Activated CD4-positive, alpha-beta T cell treated with anti-CD3 and anti-CD28 coated beads for 36 hours (primary cell): ENCODE measurements at regions not wholly inside any gene's neighbourhood (a gene's known extent, or its start where the extent isn't known, plus 50 kb on each side); places are given as distances from the start of the nearest gene placed in this dataset.
"Not testable (repeated sequence)": the region's sequence is repeated elsewhere in the genome, so short reads cannot be mapped to it uniquely, and the experiment has no call there.

ENCODE experiments used
- ATAC-seq: fragments of 200-7000 bp; cut with Tn5 transposase; one replicate; pipeline ENCODE4 v1.10.0; 2021; ENCODE audit warnings: mild to moderate bottlenecking, moderate library complexity
- CTCF ChIA-PET: fragments of 350-600 bp; sonication (Branson Sonifier 250); formaldehyde crosslinking; loops from one replicate; lab custom pipeline; 2021; ENCODE audit warnings: antibody characterized with exemption; lab: Charles Lee
- POLR2A ChIA-PET: fragments of 350-600 bp; sonication (Branson Sonifier 250); formaldehyde crosslinking; loops from one replicate; lab custom pipeline; 2021; ENCODE audit warnings: antibody characterized with exemption, inconsistent platforms; lab: Charles Lee
- DNase-seq: peaks from one replicate; pipeline ENCODE4 v3.0.0-alpha.2; 2020
- H3K27ac Mint-ChIP-seq: one replicate; pipeline ENCODE4 v1.8.0; 2021; ENCODE audit warnings: mixed read lengths
- H3K27me3 Mint-ChIP-seq: one replicate; pipeline ENCODE4 v1.8.0; 2021; ENCODE audit warnings: mixed read lengths
- H3K36me3 Mint-ChIP-seq: one replicate; pipeline ENCODE4 v1.8.0; 2021; ENCODE audit warnings: low read depth, mixed read lengths
- H3K4me1 Mint-ChIP-seq: one replicate; pipeline ENCODE4 v1.8.0; 2021; ENCODE audit warnings: mixed read lengths
- H3K4me3 Mint-ChIP-seq: one replicate; pipeline ENCODE4 v1.8.0; 2021; ENCODE audit warnings: mild to moderate bottlenecking, moderate library complexity, mixed read lengths
- H3K9me3 Mint-ChIP-seq: one replicate; pipeline ENCODE4 v1.8.0; 2021; ENCODE audit warnings: low read depth, mixed read lengths
- intact Hi-C, 2 experiments: fragments of 100-400 bp; cut with DNase I in 1 of 2; cut with micrococcal nuclease in 1 of 2; formaldehyde crosslinking; loops; one replicate each; pipeline versions ENCODE4 v1.14.2 to v1.15.1; 2022 to 2024; cut with DNase I, micrococcal nuclease

DNA sequence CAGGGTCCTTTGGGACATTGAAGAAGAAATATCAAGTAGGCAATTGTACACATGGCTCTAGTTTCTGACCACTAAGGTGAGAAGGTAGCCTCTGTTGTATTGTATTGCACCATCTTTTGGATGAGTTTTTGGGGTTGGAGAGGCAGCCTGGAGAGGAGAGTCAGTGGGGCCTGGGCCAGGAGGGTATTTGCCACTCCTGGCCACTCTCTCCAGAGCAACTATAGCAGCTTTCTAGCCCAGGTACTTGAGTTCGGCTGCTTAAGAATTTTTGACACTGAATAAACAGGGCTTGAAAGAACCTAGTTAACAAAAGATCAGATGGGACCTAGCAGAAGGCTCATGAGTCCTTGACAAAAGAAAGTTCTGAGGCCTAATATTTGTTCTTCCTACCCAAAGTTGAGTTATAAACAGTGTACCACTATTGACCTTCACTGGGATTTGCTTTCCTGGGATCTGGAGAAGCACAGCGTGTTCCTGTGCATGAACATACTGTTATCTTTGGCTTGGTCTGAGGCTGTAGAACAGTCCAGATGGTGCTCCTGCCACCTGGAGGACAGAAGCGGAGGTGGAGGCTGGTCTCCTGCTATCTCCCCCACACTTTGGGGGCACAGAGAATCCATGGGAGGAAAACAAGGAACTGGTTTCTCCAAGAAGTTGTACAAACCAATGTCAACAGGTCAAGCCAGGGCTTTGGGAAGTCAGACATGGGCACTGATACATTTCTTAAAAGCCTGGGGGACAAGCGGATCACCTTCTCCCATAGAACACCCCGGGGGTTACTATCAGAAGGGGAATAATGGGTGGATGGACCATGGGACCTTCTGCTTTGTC, 110.4 kb upstream of the LIFR start:
- POLR2A ChIA-PET: no interaction called here
- no peak for ATAC-seq
- CTCF ChIA-PET: interaction anchor here (0.6 to 2.0 kb wide), 3 partner anchors 11 to 225 kb away, joined by 3 to 5 read pairs (median 5); no protein-coding TSS in a partner anchor
- Mint-ChIP-seq H3K9me3 (no peaks in the 10 kb centered on the region), H3K27me3 (peaks cover 18% of the 10 kb centered on the region), H3K36me3 (no peaks in the 10 kb centered on the region), H3K4me3 (no peak overlapping the region), H3K27ac (no peak overlapping the region), H3K4me1 (no peaks in the 10 kb centered on the region)
- DNase-seq: peak; percentile 12
- intact Hi-C loops: loop anchor here (1.0 to 2.0 kb wide), 2 partner anchors 226 kb away; no protein-coding TSS in a partner anchor

DNA sequence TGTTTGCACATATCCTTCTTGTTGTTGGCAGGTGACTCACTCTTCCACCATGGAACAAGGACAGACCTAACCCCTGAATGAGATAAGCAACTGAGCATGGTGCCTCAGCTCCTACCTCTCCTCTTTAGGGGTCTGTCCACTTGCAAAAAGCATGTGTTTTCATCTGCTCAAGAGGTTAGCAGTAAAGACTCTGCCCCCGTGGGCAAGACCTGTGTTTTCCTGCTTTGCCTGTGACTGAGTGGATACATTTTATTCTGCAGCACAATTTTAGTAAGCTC, 111.0 kb upstream of the LIFR start:
- ATAC-seq (no peak), DNase-seq (no peak)
- H3K36me3 Mint-ChIP-seq: no peaks in the 10 kb centered on the region
- ChIA-PET CTCF (interaction anchor here (1.4 kb wide), 1 partner anchor 11 kb away, joined by 5 read pairs; no protein-coding TSS in a partner anchor), POLR2A (no interaction called here)
- H3K4me1 Mint-ChIP-seq: no peaks in the 10 kb centered on the region
- H3K27me3 Mint-ChIP-seq: peaks cover 13% of the 10 kb centered on the region
- H3K27ac Mint-ChIP-seq: no peak overlapping the region
- H3K4me3 Mint-ChIP-seq: no peak overlapping the region
- no peaks in the 10 kb centered on the region for H3K9me3 Mint-ChIP-seq
- intact Hi-C loops: loop anchor here (1.0 to 2.0 kb wide), 2 partner anchors 226 to 227 kb away; no protein-coding TSS in a partner anchor

DNA sequence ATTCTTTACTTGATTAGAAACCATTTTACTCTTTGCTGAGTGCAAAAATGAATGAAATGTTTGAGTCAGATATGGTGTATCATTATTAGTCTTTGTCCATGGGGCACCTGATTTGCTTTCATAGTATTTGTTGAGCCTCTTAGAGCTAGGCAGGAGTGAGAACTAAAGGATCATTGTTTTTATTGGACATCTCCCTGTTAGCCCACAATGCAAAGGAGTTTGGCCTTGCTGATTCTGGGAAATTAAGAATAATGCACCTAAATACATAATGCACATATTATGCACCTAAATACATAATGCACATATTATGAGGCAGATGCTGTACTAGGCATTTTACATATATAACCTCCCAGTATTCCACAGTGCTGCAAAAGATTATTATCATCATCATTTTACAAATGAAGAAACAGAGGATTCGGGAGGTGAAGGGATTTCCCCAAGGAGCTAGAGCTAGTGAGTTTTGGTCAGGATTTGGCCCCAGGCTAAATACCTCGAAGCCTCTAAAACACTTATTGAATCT, 113.0 kb upstream of the LIFR start:
- H3K4me1 Mint-ChIP-seq: no peaks in the 10 kb centered on the region
- H3K4me3 Mint-ChIP-seq: no peak overlapping the region
- no peak overlapping the region for H3K27ac Mint-ChIP-seq
- peaks cover 2% of the 10 kb centered on the region for H3K9me3 Mint-ChIP-seq
- peaks cover 17% of the 10 kb centered on the region for H3K27me3 Mint-ChIP-seq
- ATAC-seq (no peak), DNase-seq (no peak)
- ChIA-PET CTCF (interaction anchor here (1.4 kb wide), 1 partner anchor 34 kb away, joined by 4 read pairs; no protein-coding TSS in a partner anchor), POLR2A (no interaction called here)
- H3K36me3 Mint-ChIP-seq: no peaks in the 10 kb centered on the region
- intact Hi-C loops: no loop called here

DNA sequence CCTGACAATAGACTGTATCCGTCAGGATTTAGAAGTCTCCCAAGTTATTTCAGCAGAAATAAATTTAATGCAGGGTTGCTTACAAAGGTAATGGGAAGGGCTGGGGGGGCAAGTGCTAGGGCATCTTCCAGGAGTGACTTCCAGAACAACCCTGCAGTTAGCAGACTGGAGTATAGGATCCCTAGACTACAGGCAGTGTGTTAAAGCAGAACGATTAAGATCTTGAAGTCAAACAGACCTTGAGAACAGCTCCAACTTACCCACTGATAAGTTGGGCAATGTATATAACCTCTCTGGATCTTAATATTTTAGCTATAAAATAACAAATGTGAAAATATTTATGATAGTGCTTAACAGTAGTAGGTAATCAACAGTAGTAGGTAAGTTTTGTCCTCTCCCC, 113.6 kb upstream of the LIFR start:
- H3K4me1 Mint-ChIP-seq: no peaks in the 10 kb centered on the region
- POLR2A ChIA-PET: no interaction called here

DNA sequence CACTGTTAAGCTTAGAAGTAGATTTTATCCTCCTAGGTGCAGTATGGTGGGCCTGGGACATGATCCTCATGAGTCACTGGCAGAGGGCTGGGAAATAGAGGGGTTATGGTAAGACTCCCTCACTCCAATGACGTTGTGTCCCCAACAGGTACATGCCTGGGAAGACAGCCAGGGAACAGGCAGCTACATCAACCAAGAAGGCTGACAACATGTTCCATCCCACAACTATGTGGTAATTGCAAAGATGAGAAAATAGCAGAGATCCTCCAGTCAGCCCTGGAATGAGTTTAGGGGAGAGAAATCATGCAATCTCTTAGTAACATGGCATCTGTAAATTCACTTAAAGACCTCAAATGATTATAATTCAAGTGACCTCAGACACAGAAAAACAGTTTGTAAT, 114.4 kb upstream of the LIFR start:
- H3K36me3 Mint-ChIP-seq: no peaks in the 10 kb centered on the region
- intact Hi-C loops: no loop called here
- ChIA-PET POLR2A (no interaction called here), CTCF (interaction anchor here (1.4 kb wide), 1 partner anchor 35 kb away, joined by 4 read pairs; no protein-coding TSS in a partner anchor)
- H3K4me3 Mint-ChIP-seq: no peak overlapping the region
- H3K27ac Mint-ChIP-seq: no peak overlapping the region
- no peak for ATAC-seq
- H3K4me1 Mint-ChIP-seq: no peaks in the 10 kb centered on the region
- peaks cover 15% of the 10 kb centered on the region for H3K27me3 Mint-ChIP-seq
- H3K9me3 Mint-ChIP-seq: peaks cover 2% of the 10 kb centered on the region
- DNase-seq: no peak

More for the DNA sequence above, 113.6 kb upstream of the LIFR start:
- Mint-ChIP-seq H3K36me3 (no peaks in the 10 kb centered on the region), H3K9me3 (peaks cover 2% of the 10 kb centered on the region), H3K27me3 (peaks cover 15% of the 10 kb centered on the region), H3K4me3 (no peak overlapping the region), H3K27ac (no peak overlapping the region)
- intact Hi-C loops: no loop called here
- no peak for ATAC-seq
- CTCF ChIA-PET: interaction anchor here (1.4 kb wide), 1 partner anchor 34 kb away, joined by 4 read pairs; no protein-coding TSS in a partner anchor
- DNase-seq: no peak

DNA sequence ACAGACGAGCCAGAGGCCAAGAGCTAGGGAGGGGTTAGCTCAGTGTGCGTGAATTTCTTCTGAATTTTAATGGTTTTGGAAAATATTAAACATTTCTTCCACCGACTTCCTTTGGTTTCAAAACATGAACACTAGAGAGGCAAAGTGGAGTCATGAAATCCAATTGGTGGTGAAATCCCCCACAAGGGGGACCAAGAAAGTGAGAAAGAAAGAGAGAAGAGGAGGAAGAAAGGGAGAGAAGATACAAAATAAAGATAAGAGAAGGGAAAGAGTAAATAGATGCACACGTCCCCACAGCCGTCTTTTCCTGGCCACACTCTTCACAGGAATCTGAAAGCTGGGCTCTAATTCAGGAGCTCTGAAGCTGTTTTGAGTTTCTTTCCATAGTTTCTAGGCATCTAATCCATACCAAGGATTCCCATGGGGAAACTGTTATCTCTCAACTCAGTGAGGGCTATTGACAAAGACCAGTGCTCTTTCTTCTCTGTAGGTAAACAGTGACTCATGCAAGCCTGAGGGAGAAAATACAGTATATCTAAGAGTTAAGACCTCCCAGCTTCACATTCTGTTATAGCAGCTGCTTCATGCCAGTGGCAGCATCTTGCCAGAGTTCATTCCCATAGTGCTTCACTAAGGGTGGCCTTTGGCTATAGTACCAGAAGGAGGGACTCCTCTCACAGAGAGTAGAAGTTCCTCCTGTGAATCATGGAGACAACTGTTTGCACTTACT, 115.8 kb upstream of the LIFR start:
- ChIA-PET POLR2A (no interaction called here), CTCF (no interaction called here)
- intact Hi-C loops: no loop called here
- ATAC-seq (no peak), DNase-seq (no peak)
- H3K9me3 Mint-ChIP-seq: peaks cover 2% of the 10 kb centered on the region
- peaks cover 10% of the 10 kb centered on the region for H3K27me3 Mint-ChIP-seq
- no peak overlapping the region for H3K4me3 Mint-ChIP-seq
- no peak overlapping the region for H3K27ac Mint-ChIP-seq
- H3K4me1 Mint-ChIP-seq: no peaks in the 10 kb centered on the region
- H3K36me3 Mint-ChIP-seq: no peaks in the 10 kb centered on the region

DNA sequence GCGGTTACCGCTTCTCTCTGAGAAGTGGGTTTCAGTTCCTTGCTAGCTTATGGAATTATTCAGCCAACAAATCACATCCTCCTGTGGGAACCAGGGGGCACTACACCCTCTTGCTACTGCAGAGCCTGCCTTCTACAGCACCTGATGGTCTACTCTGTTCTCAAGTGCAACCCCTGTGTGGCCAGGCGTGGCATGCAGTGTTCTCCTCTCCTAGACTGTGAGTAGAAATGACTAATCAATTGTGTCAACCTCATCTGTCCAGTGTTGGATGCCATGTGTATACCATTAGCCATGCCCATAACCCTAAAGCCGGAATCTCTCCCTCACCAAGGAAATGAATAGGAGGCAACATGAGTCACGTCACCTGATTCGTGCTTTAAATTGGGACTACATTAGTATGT, 117.2 kb upstream of the LIFR start:
- H3K36me3 Mint-ChIP-seq: no peaks in the 10 kb centered on the region

DNA sequence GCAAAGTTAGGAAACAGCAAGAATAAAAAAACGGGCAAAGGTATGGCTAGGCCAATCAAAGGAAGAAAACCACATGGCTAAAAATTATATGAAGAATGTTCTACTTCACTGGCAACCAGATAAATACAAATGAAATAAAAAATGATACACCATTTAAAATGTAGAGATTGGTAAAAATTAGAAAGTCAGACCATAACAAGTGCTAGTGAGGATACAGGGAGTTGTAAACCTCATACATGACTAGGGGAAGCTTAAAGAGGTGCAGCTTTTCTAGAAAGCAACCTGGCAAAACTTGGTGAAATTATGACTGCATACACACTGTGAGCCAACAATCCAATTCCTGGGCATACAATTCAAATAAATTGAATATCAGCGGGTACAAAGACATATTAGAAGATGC, 119.0 kb upstream of the LIFR start:
- H3K4me3 Mint-ChIP-seq: no peak overlapping the region
- H3K9me3 Mint-ChIP-seq: peaks cover 2% of the 10 kb centered on the region
- intact Hi-C loops: no loop called here
- H3K27me3 Mint-ChIP-seq: peaks cover 11% of the 10 kb centered on the region
- no peaks in the 10 kb centered on the region for H3K4me1 Mint-ChIP-seq
- H3K36me3 Mint-ChIP-seq: no peaks in the 10 kb centered on the region
- ChIA-PET CTCF (no interaction called here), POLR2A (no interaction called here)
- no peak for ATAC-seq
- no peak for DNase-seq
- H3K27ac Mint-ChIP-seq: no peak overlapping the region

More for the DNA sequence above, 117.2 kb upstream of the LIFR start:
- DNase-seq (no peak), ATAC-seq (no peak)
- Mint-ChIP-seq H3K27ac (no peak overlapping the region), H3K9me3 (peaks cover 2% of the 10 kb centered on the region), H3K4me1 (no peaks in the 10 kb centered on the region), H3K4me3 (no peak overlapping the region), H3K27me3 (peaks cover 10% of the 10 kb centered on the region)
- intact Hi-C loops: no loop called here
- CTCF ChIA-PET: interaction anchor here (0.6 kb wide), 1 partner anchor 828 kb away, joined by 3 read pairs; no protein-coding TSS in a partner anchor
- POLR2A ChIA-PET: no interaction called here

DNA sequence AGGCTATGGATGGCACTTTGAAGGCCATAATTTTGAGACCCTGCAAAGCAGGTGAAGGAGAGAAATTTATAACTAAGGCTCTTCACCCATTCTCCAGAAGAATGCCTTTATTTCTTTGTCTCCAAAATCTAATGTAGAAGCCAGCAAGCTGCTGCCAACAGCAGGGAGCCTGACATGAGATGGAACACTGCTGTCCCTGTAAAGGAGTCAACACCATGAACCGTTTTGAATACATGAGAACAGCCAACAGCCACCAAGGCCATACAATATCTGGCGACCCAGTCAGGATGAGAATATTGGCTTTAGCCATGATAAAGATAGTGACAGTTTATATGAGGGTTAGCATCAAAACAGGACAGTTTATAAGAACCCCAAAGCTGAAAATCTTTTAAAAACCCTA, 121.2 kb upstream of the LIFR start:
- intact Hi-C loops: no loop called here

DNA sequence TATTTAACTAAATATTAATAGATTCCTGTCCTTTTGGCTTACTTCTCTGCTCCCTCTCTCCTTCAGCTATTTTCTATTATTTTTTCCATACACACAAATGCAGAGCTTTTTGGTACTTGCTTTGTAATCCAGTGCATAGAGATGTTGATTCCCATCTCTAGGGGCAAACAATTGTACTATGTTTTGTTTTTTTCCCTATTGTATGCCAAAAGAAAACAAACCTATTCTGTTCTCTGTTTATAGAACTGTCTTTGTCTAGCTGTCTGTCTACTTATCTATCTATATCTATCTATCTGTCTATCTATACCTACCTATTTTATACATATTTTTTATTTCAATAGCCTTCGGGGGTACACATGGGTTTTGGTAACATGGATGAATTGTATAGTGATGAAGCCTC, 121.6 kb upstream of the LIFR start:
- POLR2A ChIA-PET: no interaction called here
- intact Hi-C loops: no loop called here
- CTCF ChIA-PET: no interaction called here
- Mint-ChIP-seq H3K4me1 (no peaks in the 10 kb centered on the region), H3K27me3 (peaks cover 12% of the 10 kb centered on the region), H3K9me3 (peaks cover 2% of the 10 kb centered on the region), H3K4me3 (no peak overlapping the region), H3K27ac (no peak overlapping the region), H3K36me3 (no peaks in the 10 kb centered on the region)
- DNase-seq (no peak), ATAC-seq (no peak)

More for the DNA sequence above, 121.2 kb upstream of the LIFR start:
- DNase-seq (no peak), ATAC-seq (no peak)
- H3K27ac Mint-ChIP-seq: no peak overlapping the region
- peaks cover 8% of the 10 kb centered on the region for H3K27me3 Mint-ChIP-seq
- CTCF ChIA-PET: interaction anchor here (0.6 kb wide), 1 partner anchor 558 kb away, joined by 3 read pairs; no protein-coding TSS in a partner anchor
- POLR2A ChIA-PET: no interaction called here
- no peaks in the 10 kb centered on the region for H3K36me3 Mint-ChIP-seq
- H3K4me3 Mint-ChIP-seq: no peak overlapping the region
- no peaks in the 10 kb centered on the region for H3K4me1 Mint-ChIP-seq
- H3K9me3 Mint-ChIP-seq: peaks cover 2% of the 10 kb centered on the region

DNA sequence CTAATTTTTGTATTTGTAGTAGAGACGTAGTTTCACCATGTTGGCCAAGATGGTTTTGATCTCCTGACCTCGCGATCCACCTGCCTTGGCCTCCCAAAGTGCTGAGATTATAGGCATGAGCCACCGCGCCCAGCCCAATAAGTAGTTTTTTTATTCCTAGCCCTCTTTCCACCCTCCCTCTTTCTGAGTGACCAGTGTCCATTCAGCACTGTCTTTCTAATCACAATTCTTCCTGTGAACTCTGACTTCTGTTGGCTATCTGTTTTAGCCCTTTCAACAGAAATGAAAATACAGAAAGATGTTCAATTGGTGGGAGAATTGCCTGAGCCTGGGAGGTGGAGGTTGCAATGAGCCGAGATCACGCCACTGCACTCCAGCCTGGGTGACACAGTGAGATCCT, 122.3 kb upstream of the LIFR start:
- ATAC-seq, DNase-seq, H3K27ac Mint-ChIP-seq, CTCF ChIA-PET, H3K4me3 Mint-ChIP-seq, POLR2A ChIA-PET, H3K9me3 Mint-ChIP-seq, H3K4me1 Mint-ChIP-seq, H3K36me3 Mint-ChIP-seq, intact Hi-C loops: not testable (repeated sequence)
- peaks cover 12% of the 10 kb centered on the region for H3K27me3 Mint-ChIP-seq
